NCI-H1436 treated with DMSO at 0.1 percent for 48 hours (cell line): ENCODE measurements at regions not wholly inside any gene's neighbourhood (a gene's known extent, or its start where the extent isn't known, plus 50 kb on each side); places are given as distances from the start of the nearest gene placed in this dataset.
"Not testable (repeated sequence)": the region's sequence is repeated elsewhere in the genome, so short reads cannot be mapped to it uniquely, and the experiment has no call there.

Experiments used
- DNase-seq: peaks from one replicate; lab custom pipeline; 2025; lab: John Stamatoyannopoulos, UW

GRCh38 chr10:65628493-65629139, 1297.2 kb upstream of the LRRTM3 start:
- DNase-seq = no peak

- no peak for DNase-seq
Measured at GRCh38 chr10:65660006-65660405, 1265.8 kb upstream of the LRRTM3 start.

- no peak for DNase-seq
Measured at GRCh38 chr10:65670087-65670486, 1255.7 kb upstream of the LRRTM3 start.

GRCh38 chr10:65670596-65670995, 1255.2 kb upstream of the LRRTM3 start:
- not testable (repeated sequence) for DNase-seq

- no peak for DNase-seq
Measured at GRCh38 chr10:65675236-65675635, 1250.6 kb upstream of the LRRTM3 start.

- DNase-seq = no peak
Measured at GRCh38 chr10:65684896-65685295, 1240.9 kb upstream of the LRRTM3 start.

GRCh38 chr10:65701168-65701776, 1224.6 kb upstream of the LRRTM3 start:
- DNase-seq = no peak

- DNase-seq = no peak
Measured at GRCh38 chr10:65708057-65708456, 1217.8 kb upstream of the LRRTM3 start.

- DNase-seq = no peak
Measured at GRCh38 chr10:65710306-65710705, 1215.5 kb upstream of the LRRTM3 start.

GRCh38 chr10:65719790-65720189, 1206.0 kb upstream of the LRRTM3 start:
- no peak for DNase-seq

- DNase-seq = no peak
Measured at GRCh38 chr10:65720901-65721300, 1204.9 kb upstream of the LRRTM3 start.

GRCh38 chr10:65723525-65723924, 1202.3 kb upstream of the LRRTM3 start:
- no peak for DNase-seq

GRCh38 chr10:65735382-65735781, 1190.5 kb upstream of the LRRTM3 start:
- no peak for DNase-seq

- no peak for DNase-seq
Measured at GRCh38 chr10:65742906-65743305, 1182.9 kb upstream of the LRRTM3 start.

GRCh38 chr10:65751218-65751617, 1174.6 kb upstream of the LRRTM3 start:
- DNase-seq = no peak

- no peak for DNase-seq
Measured at GRCh38 chr10:65751896-65752295, 1173.9 kb upstream of the LRRTM3 start.

- no peak for DNase-seq
Measured at GRCh38 chr10:65753532-65753931, 1172.3 kb upstream of the LRRTM3 start.

- DNase-seq = no peak
Measured at GRCh38 chr10:65754112-65754511, 1171.7 kb upstream of the LRRTM3 start.

GRCh38 chr10:65762311-65762710, 1163.5 kb upstream of the LRRTM3 start:
- no peak for DNase-seq

- DNase-seq = no peak
Measured at GRCh38 chr10:65765006-65765541, 1160.8 kb upstream of the LRRTM3 start.

GRCh38 chr10:65769828-65770227, 1156.0 kb upstream of the LRRTM3 start:
- no peak for DNase-seq

GRCh38 chr10:65778753-65779152, 1147.1 kb upstream of the LRRTM3 start:
- DNase-seq = no peak

- DNase-seq = no peak
Measured at GRCh38 chr10:65779985-65780384, 1145.9 kb upstream of the LRRTM3 start.

- DNase-seq = no peak
Measured at GRCh38 chr10:65786279-65786678, 1139.6 kb upstream of the LRRTM3 start.
